DOHH2 (cell line): ENCODE measurements at regions not wholly inside any gene's neighbourhood (a gene's known extent, or its start where the extent isn't known, plus 50 kb on each side); places are given as distances from the start of the nearest gene placed in this dataset.

Experiments used
- H3F3A ChIP-seq: fragments of 200-600 bp; sonication (generic), shearing (Covaris generic); 2 replicates; pipeline ENCODE4 v1.6.0; 2016; ENCODE audit warnings: antibody characterized with exemption, mild to moderate bottlenecking; ENCODE audit not compliant: control insufficient read depth, insufficient read depth
- H3K27ac ChIP-seq: fragments of 200-600 bp; sonication (generic); 2 replicates; pipeline ENCODE4 v1.5.1; 2014; ENCODE audit warnings: low read depth, mild to moderate bottlenecking, low read length, moderate library complexity
- H3K27me3 ChIP-seq: fragments of 200-600 bp; sonication (generic); 2 replicates; pipeline ENCODE4 v1.6.1; 2014; ENCODE audit warnings: mild to moderate bottlenecking, low read length, mixed read lengths; ENCODE audit not compliant: control insufficient read depth
- H3K36me3 ChIP-seq: fragments of 200-600 bp; sonication (generic); 2 replicates; pipeline ENCODE4 v1.6.1; 2014; ENCODE audit warnings: mild to moderate bottlenecking, low read length, moderate library complexity, mixed read lengths; ENCODE audit not compliant: control insufficient read depth
- H3K4me1 ChIP-seq: fragments of 200-600 bp; sonication (generic); 2 replicates; pipeline ENCODE4 v1.6.1; 2014; ENCODE audit warnings: mild to moderate bottlenecking, low read length, mixed read lengths; ENCODE audit not compliant: control insufficient read depth
- H3K4me2 ChIP-seq: fragments of 200-600 bp; sonication (generic); 2 replicates; pipeline ENCODE4 v1.6.0; 2014; ENCODE audit warnings: mild to moderate bottlenecking, low read length, moderate library complexity
- H3K4me3 ChIP-seq: fragments of 200-600 bp; sonication (generic); 2 replicates; pipeline ENCODE4 v1.5.1; 2014; ENCODE audit warnings: mild to moderate bottlenecking, low read length, mixed read lengths
- H3K79me2 ChIP-seq: fragments of 200-600 bp; sonication (generic); 2 replicates; pipeline ENCODE4 v1.6.1; 2014; ENCODE audit warnings: mild to moderate bottlenecking, low read length, mixed read lengths; ENCODE audit not compliant: control insufficient read depth
- H3K9me2 ChIP-seq: fragments of 200-600 bp; sonication (generic); replicated peaks from 2 replicates; pipeline ENCODE4 v1.6.1; 2014; ENCODE audit warnings: mild to moderate bottlenecking, low read length, mixed read lengths; ENCODE audit not compliant: control insufficient read depth
- H3K9me3 ChIP-seq: fragments of 200-600 bp; sonication (generic); 2 replicates; pipeline ENCODE4 v1.6.1; 2014; ENCODE audit warnings: antibody characterized with exemption, low read length, mixed read lengths; ENCODE audit not compliant: control insufficient read depth, insufficient read depth
- H4K20me1 ChIP-seq: fragments of 200-600 bp; sonication (generic); 2 replicates; pipeline ENCODE4 v1.6.0; 2014; ENCODE audit warnings: low read depth, mild to moderate bottlenecking, antibody characterized with exemption, low read length, moderate library complexity; ENCODE audit not compliant: control insufficient read depth, insufficient read depth
- CTCF ChIP-seq: fragments of 200-600 bp; sonication (generic); IDR thresholded peaks from one replicate; pipeline ENCODE4 v1.5.1; 2014; ENCODE audit warnings: antibody characterized with exemption, mild to moderate bottlenecking, low read depth, low read length; ENCODE audit not compliant: poor library complexity, severe bottlenecking
- EZH2phosphoT487 ChIP-seq: fragments of 200-600 bp; sonication (generic); IDR thresholded peaks from 2 replicates; pipeline ENCODE4 v1.6.1; 2017; ENCODE audit warnings: borderline replicate concordance, mild to moderate bottlenecking, antibody characterized with exemption, low read length, moderate library complexity, mixed read lengths

- Histone ChIP-seq H3K9me3 (no peaks in the 10 kb centered on the region), H3K4me2 (no peak overlapping the region), H3K4me3 (no peak overlapping the region), H3K9me2 (no peaks in the 10 kb centered on the region), H3K4me1 (no peaks in the 10 kb centered on the region), H3K79me2 (no peaks in the 10 kb centered on the region), H3K27me3 (no peaks in the 10 kb centered on the region), H3K36me3 (no peaks in the 10 kb centered on the region), H3F3A (no peaks in the 10 kb centered on the region), H4K20me1 (no peaks in the 10 kb centered on the region), H3K27ac (no peak overlapping the region)
- TF ChIP-seq EZH2phosphoT487 (no peak), CTCF (no peak)
Observed at GRCh38 chr2:103383541-103383940, 621.7 kb downstream of the TMEM182 start.

GRCh38 chr2:103386872-103387271, 625.0 kb downstream of the TMEM182 start:
- H3K9me2 ChIP-seq, result no peaks in the 10 kb centered on the region
- H3K27me3 ChIP-seq, result no peaks in the 10 kb centered on the region
- no peaks in the 10 kb centered on the region for H3K36me3 ChIP-seq
- H4K20me1 ChIP-seq, result no peaks in the 10 kb centered on the region
- no peaks in the 10 kb centered on the region for H3K4me1 ChIP-seq
- no peak overlapping the region for H3K4me2 ChIP-seq
- no peaks in the 10 kb centered on the region for H3K9me3 ChIP-seq
- no peaks in the 10 kb centered on the region for H3F3A ChIP-seq
- H3K27ac ChIP-seq, result no peak overlapping the region
- no peaks in the 10 kb centered on the region for H3K79me2 ChIP-seq
- H3K4me3 ChIP-seq, result no peak overlapping the region
- TF ChIP-seq CTCF (no peak), EZH2phosphoT487 (no peak)

- Histone ChIP-seq H3K4me3 (no peak overlapping the region), H3K9me3 (no peaks in the 10 kb centered on the region), H3K27ac (no peak overlapping the region), H3K4me1 (no peaks in the 10 kb centered on the region), H3F3A (no peaks in the 10 kb centered on the region), H3K9me2 (no peaks in the 10 kb centered on the region), H3K27me3 (no peaks in the 10 kb centered on the region), H4K20me1 (no peaks in the 10 kb centered on the region), H3K79me2 (no peaks in the 10 kb centered on the region), H3K4me2 (no peak overlapping the region), H3K36me3 (no peaks in the 10 kb centered on the region)
- no peak for TF ChIP-seq EZH2phosphoT487
- no peak for TF ChIP-seq CTCF
Observed at GRCh38 chr2:103387888-103388287, 626.1 kb downstream of the TMEM182 start.

GRCh38 chr2:103396152-103396551, 634.3 kb downstream of the TMEM182 start:
- H3K79me2 ChIP-seq, result no peaks in the 10 kb centered on the region
- no peak overlapping the region for H3K27ac ChIP-seq
- H3K9me2 ChIP-seq, result no peaks in the 10 kb centered on the region
- TF ChIP-seq EZH2phosphoT487 (no peak), CTCF (no peak)
- no peaks in the 10 kb centered on the region for H3K9me3 ChIP-seq
- no peaks in the 10 kb centered on the region for H3K27me3 ChIP-seq
- H3K36me3 ChIP-seq, result no peaks in the 10 kb centered on the region
- no peaks in the 10 kb centered on the region for H4K20me1 ChIP-seq
- no peaks in the 10 kb centered on the region for H3F3A ChIP-seq
- no peaks in the 10 kb centered on the region for H3K4me1 ChIP-seq
- H3K4me3 ChIP-seq, result no peak overlapping the region
- H3K4me2 ChIP-seq, result no peak overlapping the region
